ENCODE measurements at regions not wholly inside any gene's neighbourhood (a gene's known extent, or its start where the extent isn't known, plus 50 kb on each side); places are given as distances from the start of the nearest gene placed in this dataset.

DNA sequence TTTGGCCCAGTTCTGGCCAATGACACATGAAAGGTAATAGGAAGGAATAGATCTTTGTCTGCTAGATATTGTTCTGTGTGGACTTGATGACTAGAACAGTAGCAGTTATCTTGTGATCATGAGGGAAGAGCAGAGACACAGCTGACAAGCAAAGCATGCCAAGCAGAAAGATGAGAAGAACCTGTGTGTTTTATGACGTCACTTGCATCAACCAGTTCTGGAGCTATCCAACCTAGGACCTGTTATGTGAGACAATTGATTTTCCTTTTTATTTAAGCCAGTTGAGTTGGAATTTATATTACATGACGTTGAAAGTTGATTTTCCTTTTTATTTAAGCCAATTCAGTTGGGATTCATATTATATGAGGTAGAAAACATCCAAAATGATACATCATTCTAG, 143.2 kb downstream of the MCHR2 start:
- no peak overlapping the region for H3K4me3 ChIP-seq (ENCODE audit: low read length in 2 of 2)
- H3K9me3 ChIP-seq (ENCODE audit: control insufficient read depth in 2 of 2, low read length in 2 of 2), result no peaks in the 10 kb centered on the region
- no peak overlapping the region for H3K9ac ChIP-seq (ENCODE audit: low read depth in 1 of 2, low read length in 2 of 2)
- H3K36me3 ChIP-seq (ENCODE audit: control insufficient read depth in 2 of 2, insufficient read depth in 2 of 2, low read length in 2 of 2), result no peaks in the 10 kb centered on the region
- no peak overlapping the region for H3K27ac ChIP-seq (ENCODE audit: low read depth in 2 of 2, low read length in 2 of 2)
- no peaks in the 10 kb centered on the region for H3K4me1 ChIP-seq (ENCODE audit: control insufficient read depth in 2 of 2, insufficient read depth in 2 of 2, low read length in 2 of 2)
- no peaks in the 10 kb centered on the region for H3K27me3 ChIP-seq (ENCODE audit: control insufficient read depth in 2 of 2, insufficient read depth in 2 of 2, low read length in 2 of 2)

DNA sequence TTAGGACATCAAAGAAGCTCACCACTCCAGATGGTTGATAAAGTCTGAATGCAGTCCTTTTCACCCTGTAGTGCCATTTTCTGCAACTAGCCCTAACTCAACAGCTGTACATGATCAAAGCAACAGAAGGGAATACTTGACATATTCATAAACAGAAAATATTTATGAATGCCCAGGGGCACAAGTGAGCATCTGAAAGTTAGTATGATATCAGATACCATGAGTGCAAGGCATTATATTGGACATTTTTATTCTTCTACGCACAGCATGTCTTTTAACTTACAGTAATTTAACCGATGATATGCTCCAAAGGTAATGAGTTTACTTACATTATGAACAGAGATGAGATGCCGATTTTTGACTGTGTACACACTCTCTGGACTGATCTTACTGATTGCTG, 142.0 kb downstream of the MCHR2 start:
- Histone ChIP-seq H3K36me3 (ENCODE audit: control insufficient read depth in 2 of 2, insufficient read depth in 2 of 2, low read length in 2 of 2) (no peaks in the 10 kb centered on the region), H3K4me3 (ENCODE audit: low read length in 2 of 2) (no peak overlapping the region), H3K27me3 (ENCODE audit: control insufficient read depth in 2 of 2, insufficient read depth in 2 of 2, low read length in 2 of 2) (no peaks in the 10 kb centered on the region), H3K9ac (ENCODE audit: low read depth in 1 of 2, low read length in 2 of 2) (no peak overlapping the region), H3K4me1 (ENCODE audit: control insufficient read depth in 2 of 2, insufficient read depth in 2 of 2, low read length in 2 of 2) (no peaks in the 10 kb centered on the region), H3K9me3 (ENCODE audit: control insufficient read depth in 2 of 2, low read length in 2 of 2) (no peaks in the 10 kb centered on the region), H3K27ac (ENCODE audit: low read depth in 2 of 2, low read length in 2 of 2) (no peak overlapping the region)

DNA sequence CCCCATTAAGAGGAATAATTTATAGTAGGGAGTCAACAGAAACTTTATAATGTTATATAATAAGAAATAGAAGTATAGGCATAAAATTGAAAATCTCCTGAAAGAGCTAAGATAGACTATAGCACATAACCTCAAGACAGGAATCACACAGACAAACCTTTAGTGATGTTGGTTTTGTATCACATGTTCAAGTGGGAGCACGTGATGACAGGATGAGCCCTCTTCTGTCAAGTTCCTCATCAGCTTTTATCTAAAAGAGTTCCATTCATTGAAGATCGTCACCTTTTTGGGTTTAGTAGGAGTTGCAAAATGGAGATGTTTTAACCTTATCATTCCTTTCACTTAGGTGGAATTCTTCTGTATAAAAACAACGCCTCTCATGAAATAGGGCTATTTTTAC, 127.0 kb downstream of the MCHR2 start:
- Histone ChIP-seq H3K9me3 (ENCODE audit: control insufficient read depth in 2 of 2, low read length in 2 of 2) (no peaks in the 10 kb centered on the region), H3K36me3 (ENCODE audit: control insufficient read depth in 2 of 2, insufficient read depth in 2 of 2, low read length in 2 of 2) (no peaks in the 10 kb centered on the region), H3K9ac (ENCODE audit: low read depth in 1 of 2, low read length in 2 of 2) (no peak overlapping the region), H3K27ac (ENCODE audit: low read depth in 2 of 2, low read length in 2 of 2) (no peak overlapping the region), H3K4me1 (ENCODE audit: control insufficient read depth in 2 of 2, insufficient read depth in 2 of 2, low read length in 2 of 2) (no peaks in the 10 kb centered on the region), H3K27me3 (ENCODE audit: control insufficient read depth in 2 of 2, insufficient read depth in 2 of 2, low read length in 2 of 2) (peaks cover 13 to 14% of the 10 kb centered on the region in 2 donors), H3K4me3 (ENCODE audit: low read length in 2 of 2) (no peak overlapping the region)

DNA sequence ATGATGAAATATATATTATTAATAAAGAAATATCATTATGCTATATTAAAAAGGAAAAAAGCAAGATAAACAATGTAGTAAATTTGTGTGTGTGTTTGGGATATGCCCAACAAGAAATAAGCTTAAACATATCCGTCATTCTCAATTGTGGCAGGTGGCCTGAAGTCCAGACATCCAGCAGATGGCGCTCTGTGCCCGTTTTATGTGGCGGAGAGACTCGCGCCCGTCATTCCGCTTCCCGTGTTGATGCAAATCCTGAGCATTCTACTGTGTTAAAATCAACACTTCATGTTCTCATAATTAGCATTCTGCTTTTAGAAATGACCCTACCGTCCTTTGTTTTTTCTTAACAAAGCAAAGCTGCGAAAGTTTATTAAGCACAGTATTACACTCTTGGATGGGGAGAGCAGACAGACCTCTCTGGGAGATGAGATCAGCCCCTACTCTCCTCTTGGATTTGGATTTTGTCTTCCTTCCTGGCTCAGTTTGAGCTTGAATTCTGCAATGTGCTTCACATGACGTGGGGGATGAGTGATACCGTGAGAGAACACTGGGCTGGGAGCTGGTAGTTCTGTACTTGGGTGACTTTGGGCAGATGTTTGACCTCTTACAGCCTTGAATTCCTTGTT, 125.8 kb downstream of the MCHR2 start:
- H3K4me1 ChIP-seq (ENCODE audit: control insufficient read depth in 2 of 2, insufficient read depth in 2 of 2, low read length in 2 of 2), result no peaks in the 10 kb centered on the region
- H3K4me3 ChIP-seq (ENCODE audit: low read length in 2 of 2), result no peak overlapping the region
- H3K36me3 ChIP-seq (ENCODE audit: control insufficient read depth in 2 of 2, insufficient read depth in 2 of 2, low read length in 2 of 2), result no peaks in the 10 kb centered on the region
- no peaks in the 10 kb centered on the region for H3K9me3 ChIP-seq (ENCODE audit: control insufficient read depth in 2 of 2, low read length in 2 of 2)
- no peak overlapping the region for H3K27ac ChIP-seq (ENCODE audit: low read depth in 2 of 2, low read length in 2 of 2)
- peaks cover 13 to 14% of the 10 kb centered on the region in 2 donors for H3K27me3 ChIP-seq (ENCODE audit: control insufficient read depth in 2 of 2, insufficient read depth in 2 of 2, low read length in 2 of 2)
- H3K9ac ChIP-seq (ENCODE audit: low read depth in 1 of 2, low read length in 2 of 2), result no peak overlapping the region

Measured in mucosa of rectum (tissue), 2 donors.